NCI-H524 treated with DMSO at 0.1 percent for 48 hours (cell line): ENCODE measurements at regions not wholly inside any gene's neighbourhood (a gene's known extent, or its start where the extent isn't known, plus 50 kb on each side); places are given as distances from the start of the nearest gene placed in this dataset.
"Not testable (repeated sequence)": the region's sequence is repeated elsewhere in the genome, so short reads cannot be mapped to it uniquely, and the experiment has no call there.

Experiments
- DNase-seq: peaks from one replicate; lab custom pipeline; 2025; lab: John Stamatoyannopoulos, UW

- not testable (repeated sequence) for DNase-seq
These were observed 142.2 kb upstream of the ZNF722 start for GRCh38 chr7:63856466-63856865.

GRCh38 chr7:63867127-63867526, 131.5 kb upstream of the ZNF722 start:
- no peak for DNase-seq

GRCh38 chr7:63874242-63874641, 124.4 kb upstream of the ZNF722 start:
- DNase-seq, result not testable (repeated sequence)

- DNase-seq, result no peak
These were observed 121.8 kb upstream of the ZNF722 start for GRCh38 chr7:63876707-63877322.

- no peak for DNase-seq
These were observed 111.6 kb upstream of the ZNF722 start for GRCh38 chr7:63887031-63887430.

- DNase-seq, result peak; percentile 30
These were observed 98.8 kb upstream of the ZNF722 start for GRCh38 chr7:63899691-63900393.

- DNase-seq, result peak; percentile 68
These were observed 98.0 kb upstream of the ZNF722 start for GRCh38 chr7:63900394-63901203.

- DNase-seq, result not testable (repeated sequence)
These were observed 97.5 kb upstream of the ZNF722 start for GRCh38 chr7:63901204-63901506.

- no peak for DNase-seq
These were observed 79.7 kb upstream of the ZNF722 start for GRCh38 chr7:63918986-63919385.

GRCh38 chr7:63925262-63925625, 73.4 kb upstream of the ZNF722 start:
- no peak for DNase-seq

- DNase-seq, result peak; percentile 39
These were observed 72.8 kb upstream of the ZNF722 start for GRCh38 chr7:63925626-63926460.

- no peak for DNase-seq
These were observed 71.4 kb upstream of the ZNF722 start for GRCh38 chr7:63927261-63927660.

- no peak for DNase-seq
These were observed 67.5 kb upstream of the ZNF722 start for GRCh38 chr7:63931057-63931600.

- no peak for DNase-seq
These were observed 66.6 kb upstream of the ZNF722 start for GRCh38 chr7:63931985-63932577.
